T-cell (primary cell): ENCODE measurements at regions not wholly inside any gene's neighbourhood (a gene's known extent, or its start where the extent isn't known, plus 50 kb on each side); places are given as distances from the start of the nearest gene placed in this dataset.

Experiments used
- ATAC-seq, 4 experiments: fragments of 200-7000 bp in 3 of 4; fragments of 150-1000 bp in 1 of 4; cut with Tn5 transposase; replicated peaks in 1 of 4; 1 replicate in 3 of 4; 2 replicates in 1 of 4; pipeline ENCODE4 v1.10.0; 2021; ENCODE audit warnings: moderate library complexity in 3 of 4, mild to moderate bottlenecking in 2 of 4, moderate number of reproducible peaks in 1 of 4
- CTCF ChIA-PET, 2 donors: fragments of 300-600 bp; sonication (Branson Sonifier 250); formaldehyde crosslinking; loops; one replicate each; lab custom pipeline; 2022; ENCODE audit warnings: antibody characterized with exemption in 2 of 2; lab: Charles Lee
- POLR2A ChIA-PET, 2 donors: fragments of 300-600 bp; sonication (Branson Sonifier 250); formaldehyde crosslinking; loops; one replicate each; lab custom pipeline; 2022; ENCODE audit warnings: antibody characterized with exemption in 2 of 2; lab: Charles Lee
- DNase-seq, 35 experiments: peaks; one replicate each; pipeline versions ENCODE4 v3.0.0 to v3.0.0-alpha.2; 2013 to 2023
- H3K27ac ChIP-seq: one replicate; pipeline ENCODE4 v1.5.1; 2013; ENCODE audit warnings: low read length
- H3K27me3 ChIP-seq, 2 experiments: replicated peaks in 1 of 2; 1 replicate in 1 of 2; 2 replicates in 1 of 2; pipeline versions ENCODE4 v1.6.1 to v1.7.0; 2013; ENCODE audit warnings: low read length in 1 of 2, mixed read lengths in 1 of 2; ENCODE audit not compliant: control insufficient read depth in 2 of 2, insufficient read depth in 2 of 2; ENCODE audit errors: extremely low read depth in 1 of 2
- H3K36me3 ChIP-seq, 2 donors: 1 replicate in 1 of 2; 2 replicates in 1 of 2; pipeline versions ENCODE4 v1.6.1 to v1.7.0; 2013; ENCODE audit warnings: low read length in 1 of 2; ENCODE audit not compliant: control insufficient read depth in 2 of 2, insufficient read depth in 1 of 2; ENCODE audit errors: extremely low read depth in 1 of 2
- H3K4me1 ChIP-seq, 2 experiments: 1 replicate in 1 of 2; 2 replicates in 1 of 2; pipeline versions ENCODE4 v1.6.1 to v1.7.0; 2013; ENCODE audit warnings: low read length in 2 of 2, mixed read lengths in 1 of 2; ENCODE audit not compliant: insufficient read depth in 2 of 2, control insufficient read depth in 1 of 2; ENCODE audit errors: extremely low read depth in 1 of 2
- H3K4me3 ChIP-seq, 2 donors: 1 replicate in 1 of 2; 2 replicates in 1 of 2; pipeline versions ENCODE4 v1.5.1 to v1.7.0; 2013; ENCODE audit warnings: mild to moderate bottlenecking in 2 of 2, low read length in 1 of 2, moderate library complexity in 1 of 2; ENCODE audit not compliant: control insufficient read depth in 1 of 2; ENCODE audit errors: extremely low read depth in 1 of 2
- H3K9me3 ChIP-seq: 2 replicates; pipeline ENCODE4 v1.7.0; 2013
- H3K27ac Mint-ChIP-seq, 2 donors: one replicate each; pipeline ENCODE4 v1.8.0; 2020 to 2021; ENCODE audit warnings: mild to moderate bottlenecking in 2 of 2, mixed read lengths in 2 of 2
- H3K27me3 Mint-ChIP-seq, 2 donors: one replicate each; pipeline ENCODE4 v1.8.0; 2021 to 2022; ENCODE audit warnings: mixed read lengths in 2 of 2
- H3K36me3 Mint-ChIP-seq: one replicate; pipeline ENCODE4 v1.8.0; 2021; ENCODE audit warnings: mixed read lengths
- H3K4me1 Mint-ChIP-seq, 3 donors: one replicate each; pipeline ENCODE4 v1.8.0; 2020 to 2022; ENCODE audit warnings: mixed read lengths in 3 of 3, mild to moderate bottlenecking in 1 of 3
- H3K4me3 Mint-ChIP-seq, 3 donors: one replicate each; pipeline ENCODE4 v1.8.0; 2020 to 2022; ENCODE audit warnings: mild to moderate bottlenecking in 3 of 3, mixed read lengths in 3 of 3, moderate library complexity in 3 of 3
- H3K9me3 Mint-ChIP-seq, 3 donors: one replicate each; pipeline ENCODE4 v1.8.0; 2020 to 2022; ENCODE audit warnings: mixed read lengths in 3 of 3
- WGBS: methylation state at CpG from one replicate; pipeline ENCODE4 v1.1.5; 2013; ENCODE audit warnings: missing lambda C conversion rate; ENCODE audit not compliant: insufficient coverage; 5-methylcytosine and 5-hydroxymethylcytosine counted together

DNA sequence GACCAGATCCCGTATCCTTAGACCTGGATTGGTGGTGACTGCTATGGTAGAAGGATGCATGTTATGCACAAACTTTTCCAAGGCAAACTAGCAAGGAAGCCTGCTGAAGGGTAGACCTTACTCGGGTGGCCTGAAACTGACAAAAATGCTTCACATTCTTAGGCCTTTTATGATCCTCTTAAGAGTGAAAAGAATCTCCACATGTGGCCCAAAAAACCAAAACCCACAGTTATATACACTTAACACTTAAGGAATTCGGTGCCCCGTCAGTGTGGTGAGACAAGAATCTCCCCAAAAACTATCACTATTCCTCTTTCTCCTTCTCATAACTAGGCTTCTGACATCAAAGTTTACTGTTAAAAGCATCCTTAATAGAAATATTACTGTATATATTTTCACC is 130.1 kb upstream of the SOX2 start:
- ChIA-PET CTCF (no interaction called here), POLR2A (no interaction called here)
- no peaks in the 10 kb centered on the region for H3K4me1 ChIP-seq
- no peak overlapping the region for H3K27ac Mint-ChIP-seq
- H3K4me1 Mint-ChIP-seq: no peaks in the 10 kb centered on the region
- no CpG with 5 or more reads among the region's 4 CpGs for WGBS
- H3K27me3 Mint-ChIP-seq: no peaks in the 10 kb centered on the region
- no peaks in the 10 kb centered on the region for H3K36me3 ChIP-seq
- no peaks in the 10 kb centered on the region for H3K36me3 Mint-ChIP-seq
- H3K27me3 ChIP-seq: no peaks in the 10 kb centered on the region
- peaks cover 4 to 13% (median 7%) of the 10 kb centered on the region in 3 donors for H3K9me3 Mint-ChIP-seq
- H3K27ac ChIP-seq: no peak overlapping the region
- DNase-seq: no peak
- no peak overlapping the region for H3K4me3 Mint-ChIP-seq
- no peak overlapping the region for H3K4me3 ChIP-seq
- no peak for ATAC-seq
- H3K9me3 ChIP-seq: no peaks in the 10 kb centered on the region

DNA sequence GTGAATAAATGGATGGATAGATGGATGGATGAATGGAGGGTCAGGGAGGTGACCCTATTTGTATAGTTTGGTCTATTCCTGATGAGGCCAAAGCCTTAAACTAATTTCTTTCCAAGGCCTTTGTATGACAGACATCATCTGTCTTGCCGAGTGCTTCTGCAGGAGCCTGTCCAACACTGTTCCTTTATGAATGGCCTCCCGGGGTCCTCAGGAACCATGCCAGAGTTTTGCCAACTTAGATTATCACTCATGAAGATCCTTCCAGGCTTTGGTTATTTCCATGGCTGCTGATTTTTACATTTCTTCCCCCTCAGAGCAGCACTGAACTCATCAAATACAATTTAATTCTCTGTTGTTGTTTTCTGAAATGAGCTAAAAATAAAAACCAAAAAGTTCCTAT is 133.0 kb upstream of the SOX2 start:
- H3K4me1 Mint-ChIP-seq: no peaks in the 10 kb centered on the region
- CTCF ChIA-PET: no interaction called here

DNA sequence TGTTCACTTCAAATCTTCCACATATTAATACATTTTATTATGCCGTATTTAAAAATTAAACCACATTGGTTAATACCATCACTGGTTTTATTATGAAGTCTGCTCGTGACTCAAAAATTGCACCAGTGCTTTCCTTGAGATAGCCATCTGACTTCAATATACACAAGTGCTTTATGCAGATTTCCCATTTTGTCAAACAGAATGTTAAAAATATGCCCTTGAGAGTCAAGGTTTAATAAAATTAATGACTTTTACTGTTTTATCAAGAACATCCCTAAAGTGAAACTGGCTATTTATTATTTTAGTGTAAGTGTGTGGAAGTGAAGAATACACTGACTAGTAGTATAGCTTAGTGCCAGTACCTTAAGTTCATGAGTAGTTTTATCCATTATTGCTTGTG is 139.3 kb upstream of the SOX2 start:
- Histone ChIP-seq H3K27me3 (no peaks in the 10 kb centered on the region), H3K9me3 (no peaks in the 10 kb centered on the region), H3K4me3 (no peak overlapping the region), H3K36me3 (no peaks in the 10 kb centered on the region), H3K27ac (no peak overlapping the region), H3K4me1 (no peaks in the 10 kb centered on the region)
- ChIA-PET POLR2A (no interaction called here), CTCF (no interaction called here)
- Mint-ChIP-seq H3K9me3 (peaks cover 2 to 8% (median 5%) of the 10 kb centered on the region in 3 donors), H3K4me1 (no peaks in the 10 kb centered on the region), H3K27ac (no peak overlapping the region), H3K27me3 (no peaks in the 10 kb centered on the region), H3K36me3 (no peaks in the 10 kb centered on the region), H3K4me3 (no peak overlapping the region)
- ATAC-seq (no peak), DNase-seq (no peak)
- WGBS: 100% methylated on average over 1 of the region's 2 CpGs

More for the DNA sequence above, 133.0 kb upstream of the SOX2 start:
- ATAC-seq: no peak
- Mint-ChIP-seq H3K27me3 (no peaks in the 10 kb centered on the region), H3K4me3 (no peak overlapping the region), H3K9me3 (peaks cover 0 to 13% (median 6%) of the 10 kb centered on the region in 3 donors), H3K27ac (no peak overlapping the region), H3K36me3 (no peaks in the 10 kb centered on the region)
- Histone ChIP-seq H3K4me3 (no peak overlapping the region), H3K27me3 (no peaks in the 10 kb centered on the region), H3K27ac (no peak overlapping the region), H3K36me3 (no peaks in the 10 kb centered on the region), H3K9me3 (no peaks in the 10 kb centered on the region), H3K4me1 (no peaks in the 10 kb centered on the region)
- POLR2A ChIA-PET: interaction anchor here in 1 of 2 donors (0.5 kb wide), 1 partner anchor 440 kb away, joined by 7 read pairs; no protein-coding TSS in a partner anchor
- no peak for DNase-seq
- WGBS: 87% methylated on average over 2 of the region's 2 CpGs

DNA sequence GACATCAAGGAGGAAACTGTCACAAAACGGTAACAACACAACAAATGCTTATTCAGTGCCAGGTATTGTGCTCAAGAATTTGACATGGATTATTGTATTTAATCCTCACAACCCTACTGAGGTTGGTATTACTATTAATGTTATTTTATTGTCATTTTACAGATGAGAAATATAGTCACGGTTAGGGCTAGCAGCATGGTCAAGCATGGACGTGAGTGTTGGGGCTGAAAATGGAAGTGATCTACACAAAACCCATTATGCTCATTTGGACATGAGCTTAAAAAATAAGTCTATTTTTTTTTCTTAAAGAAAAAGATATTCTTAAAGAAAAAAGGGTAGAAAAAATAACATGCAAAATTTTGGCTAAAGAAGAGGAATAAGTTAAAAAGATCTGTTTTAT is 141.3 kb upstream of the SOX2 start:
- DNase-seq (no peak), ATAC-seq (no peak)
- ChIA-PET POLR2A (no interaction called here), CTCF (no interaction called here)
- Histone ChIP-seq H3K27ac (no peak overlapping the region), H3K4me3 (no peak overlapping the region), H3K9me3 (no peaks in the 10 kb centered on the region), H3K27me3 (no peaks in the 10 kb centered on the region), H3K36me3 (no peaks in the 10 kb centered on the region), H3K4me1 (no peaks in the 10 kb centered on the region)
- H3K4me3 Mint-ChIP-seq: no peak overlapping the region
- H3K27me3 Mint-ChIP-seq: no peaks in the 10 kb centered on the region
- no peaks in the 10 kb centered on the region for H3K4me1 Mint-ChIP-seq
- no peaks in the 10 kb centered on the region for H3K36me3 Mint-ChIP-seq
- peaks cover 2 to 8% (median 5%) of the 10 kb centered on the region in 3 donors for H3K9me3 Mint-ChIP-seq
- no peak overlapping the region for H3K27ac Mint-ChIP-seq
- WGBS: no CpG with 5 or more reads among the region's 3 CpGs

DNA sequence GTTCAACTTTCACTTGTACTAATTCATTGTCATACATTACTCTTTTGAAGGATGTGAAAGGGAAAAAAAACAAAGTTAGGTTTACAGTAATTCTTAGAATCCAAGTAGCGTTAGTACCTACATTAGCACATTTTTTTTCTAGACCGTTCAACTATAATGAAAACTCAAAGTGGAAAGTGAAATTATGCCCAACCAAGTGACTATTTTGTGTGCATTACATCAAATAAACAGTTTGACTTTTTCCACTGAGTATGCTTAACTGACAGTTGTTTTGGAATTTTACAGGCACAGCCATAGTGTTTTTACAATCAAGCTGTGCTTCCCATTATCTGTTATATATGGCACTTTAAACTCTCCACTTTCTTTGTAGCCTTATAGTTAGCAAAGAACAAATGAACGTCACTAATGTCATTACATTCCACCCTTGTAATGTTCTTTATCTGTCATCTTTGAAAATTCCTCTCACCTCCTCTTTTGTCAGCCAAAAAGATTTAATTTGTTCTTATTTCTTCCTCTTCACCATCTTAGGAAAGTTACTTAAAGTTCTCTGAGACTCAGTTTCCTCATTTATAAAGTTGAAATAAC is 142.3 kb upstream of the SOX2 start:
- H3K27ac ChIP-seq: no peak overlapping the region
- 81% methylated on average over 3 of the region's 3 CpGs for WGBS
- Mint-ChIP-seq H3K4me1 (no peaks in the 10 kb centered on the region), H3K4me3 (no peak overlapping the region), H3K36me3 (no peaks in the 10 kb centered on the region), H3K27ac (no peak overlapping the region), H3K27me3 (no peaks in the 10 kb centered on the region), H3K9me3 (peaks cover 2 to 8% (median 5%) of the 10 kb centered on the region in 3 donors)
- H3K27me3 ChIP-seq: no peaks in the 10 kb centered on the region
- ATAC-seq (no peak), DNase-seq (no peak)
- H3K4me1 ChIP-seq: no peaks in the 10 kb centered on the region
- CTCF ChIA-PET: no interaction called here
- no peaks in the 10 kb centered on the region for H3K9me3 ChIP-seq
- POLR2A ChIA-PET: no interaction called here
- H3K36me3 ChIP-seq: no peaks in the 10 kb centered on the region
- H3K4me3 ChIP-seq: no peak overlapping the region

DNA sequence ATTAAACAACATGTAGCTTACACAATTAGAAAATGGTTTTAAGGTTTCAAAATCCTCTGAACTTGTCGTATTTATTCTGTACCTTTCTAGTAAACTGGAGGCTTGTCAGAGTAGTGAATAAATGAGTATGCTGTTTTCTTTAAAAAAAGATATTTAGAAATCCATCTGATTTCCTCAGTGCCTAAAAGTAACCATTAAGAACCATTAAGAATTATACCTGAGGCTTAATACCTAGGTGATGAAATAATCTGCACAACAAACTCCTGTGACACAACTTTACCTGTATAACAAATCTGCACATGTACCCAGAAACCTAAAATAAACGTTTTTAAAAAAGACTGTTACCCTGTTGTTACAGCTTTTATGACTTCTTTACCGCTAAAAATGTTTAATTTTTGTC is 143.0 kb upstream of the SOX2 start:
- Mint-ChIP-seq H3K27me3 (no peaks in the 10 kb centered on the region), H3K9me3 (peaks cover 3 to 8% (median 5%) of the 10 kb centered on the region in 3 donors), H3K4me1 (no peaks in the 10 kb centered on the region), H3K36me3 (no peaks in the 10 kb centered on the region), H3K27ac (no peak overlapping the region), H3K4me3 (no peak overlapping the region)
- ATAC-seq (no peak), DNase-seq (no peak)
- no CpG with 5 or more reads among the region's 3 CpGs for WGBS
- CTCF ChIA-PET: no interaction called here
- POLR2A ChIA-PET: no interaction called here
- Histone ChIP-seq H3K4me3 (no peak overlapping the region), H3K9me3 (no peaks in the 10 kb centered on the region), H3K27ac (no peak overlapping the region), H3K36me3 (no peaks in the 10 kb centered on the region), H3K4me1 (no peaks in the 10 kb centered on the region), H3K27me3 (no peaks in the 10 kb centered on the region)

DNA sequence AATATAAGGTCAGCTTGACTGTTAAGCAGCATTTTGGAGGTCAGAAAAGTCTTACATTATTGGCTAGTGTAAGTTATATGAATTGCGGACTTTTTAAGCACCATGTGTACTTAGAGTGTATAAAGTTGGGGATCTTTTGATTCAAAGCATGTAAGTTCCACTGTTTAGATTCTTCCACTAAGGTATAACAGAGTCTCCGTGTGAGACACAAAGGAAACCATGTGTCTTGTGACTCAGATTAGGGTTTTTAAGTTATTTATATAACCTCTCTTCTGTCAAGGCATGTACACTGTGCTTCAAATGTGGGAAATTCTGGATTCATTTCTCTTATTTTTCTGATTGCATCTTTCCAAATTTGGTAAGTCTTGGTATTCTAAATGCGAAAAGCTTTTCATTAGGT is 143.5 kb upstream of the SOX2 start:
- Histone ChIP-seq H3K27ac (no peak overlapping the region), H3K4me1 (no peaks in the 10 kb centered on the region), H3K9me3 (no peaks in the 10 kb centered on the region), H3K4me3 (no peak overlapping the region), H3K36me3 (no peaks in the 10 kb centered on the region), H3K27me3 (no peaks in the 10 kb centered on the region)
- DNase-seq: no peak
- peaks cover 3 to 8% (median 5%) of the 10 kb centered on the region in 3 donors for H3K9me3 Mint-ChIP-seq
- POLR2A ChIA-PET: no interaction called here
- no peaks in the 10 kb centered on the region for H3K27me3 Mint-ChIP-seq
- H3K4me1 Mint-ChIP-seq: no peaks in the 10 kb centered on the region
- no peak overlapping the region for H3K4me3 Mint-ChIP-seq
- WGBS: no CpG with 5 or more reads among the region's 3 CpGs
- no peaks in the 10 kb centered on the region for H3K36me3 Mint-ChIP-seq
- H3K27ac Mint-ChIP-seq: no peak overlapping the region
- no peak for ATAC-seq
- CTCF ChIA-PET: no interaction called here
